NCI-H2107 treated with DMSO at 0.1 percent for 48 hours (cell line): ENCODE measurements at regions not wholly inside any gene's neighbourhood (a gene's known extent, or its start where the extent isn't known, plus 50 kb on each side); places are given as distances from the start of the nearest gene placed in this dataset.

Experiments used
- DNase-seq: peaks from one replicate; lab custom pipeline; 2025; ENCODE audit not compliant: unreplicated experiment; lab: John Stamatoyannopoulos, UW

DNA sequence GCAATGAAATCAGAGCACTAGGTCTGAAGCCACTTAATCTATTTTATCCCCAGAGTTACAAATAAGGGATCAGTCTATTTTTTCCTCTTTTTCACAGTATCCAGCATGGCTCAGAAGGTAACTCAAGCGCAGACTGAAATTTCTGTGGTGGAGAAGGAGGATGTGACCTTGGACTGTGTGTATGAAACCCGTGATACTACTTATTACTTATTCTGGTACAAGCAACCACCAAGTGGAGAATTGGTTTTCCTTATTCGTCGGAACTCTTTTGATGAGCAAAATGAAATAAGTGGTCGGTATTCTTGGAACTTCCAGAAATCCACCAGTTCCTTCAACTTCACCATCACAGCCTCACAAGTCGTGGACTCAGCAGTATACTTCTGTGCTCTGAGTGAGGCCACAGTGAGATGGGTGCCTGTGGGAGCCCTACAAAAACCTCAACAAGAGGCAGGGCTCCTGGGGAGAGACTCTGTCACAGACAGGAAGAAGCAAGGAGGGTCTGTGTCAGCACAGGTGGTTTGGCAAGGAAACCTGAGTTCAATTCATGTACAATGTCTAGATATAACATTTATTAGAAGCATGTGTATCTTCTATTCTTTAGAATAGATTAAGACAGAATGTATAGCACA is 334.3 kb upstream of the OR4E1 start:
- DNase-seq = no peak

DNA sequence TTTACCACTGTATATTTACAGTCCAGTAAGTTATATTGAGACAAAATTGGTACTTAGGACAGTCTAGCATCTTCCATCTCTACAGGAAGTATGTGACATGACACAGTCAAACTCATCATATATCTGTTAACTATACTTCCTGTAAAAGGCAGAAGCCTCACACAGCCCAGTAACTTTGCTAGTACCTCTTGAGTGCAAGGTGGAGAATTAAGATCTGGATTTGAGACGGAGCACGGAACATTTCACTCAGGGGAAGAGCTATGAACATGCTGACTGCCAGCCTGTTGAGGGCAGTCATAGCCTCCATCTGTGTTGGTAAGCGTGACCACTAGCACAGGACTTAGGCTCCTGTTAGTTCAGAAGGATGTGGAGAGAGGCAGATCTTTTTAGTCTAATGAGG is 333.7 kb upstream of the OR4E1 start:
- DNase-seq = no peak

- no peak for DNase-seq
Measured at GRCh38 chr14:22003461-22003860, 329.8 kb upstream of the OR4E1 start.

- no peak for DNase-seq
Measured at GRCh38 chr14:22002860-22003284, 329.3 kb upstream of the OR4E1 start.

GRCh38 chr14:21999402-21999801 is 325.8 kb upstream of the OR4E1 start:
- no peak for DNase-seq

GRCh38 chr14:21997300-21997699 is 323.7 kb upstream of the OR4E1 start:
- DNase-seq = no peak

- no peak for DNase-seq
Measured at GRCh38 chr14:21995332-21995731, 321.7 kb upstream of the OR4E1 start.

DNA sequence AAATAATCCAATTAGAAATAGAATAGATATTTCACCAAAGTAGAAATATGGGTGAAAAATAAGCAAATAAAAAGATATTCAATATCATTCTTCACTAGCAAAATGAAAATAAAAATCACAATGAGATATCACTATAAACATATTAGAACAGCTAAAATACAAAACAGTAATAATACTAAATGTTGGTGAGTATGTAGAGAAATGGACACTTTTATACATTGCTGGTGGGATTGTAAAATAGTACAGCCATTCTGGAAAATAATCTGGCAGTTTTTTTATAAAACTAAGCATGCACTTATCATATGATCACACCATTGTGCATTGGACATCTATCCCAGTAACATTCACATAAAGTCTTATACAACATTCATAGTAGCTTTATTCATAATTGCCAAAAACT is 320.2 kb upstream of the OR4E1 start:
- no peak for DNase-seq

GRCh38 chr14:21993070-21993469 is 319.5 kb upstream of the OR4E1 start:
- DNase-seq = no peak

DNA sequence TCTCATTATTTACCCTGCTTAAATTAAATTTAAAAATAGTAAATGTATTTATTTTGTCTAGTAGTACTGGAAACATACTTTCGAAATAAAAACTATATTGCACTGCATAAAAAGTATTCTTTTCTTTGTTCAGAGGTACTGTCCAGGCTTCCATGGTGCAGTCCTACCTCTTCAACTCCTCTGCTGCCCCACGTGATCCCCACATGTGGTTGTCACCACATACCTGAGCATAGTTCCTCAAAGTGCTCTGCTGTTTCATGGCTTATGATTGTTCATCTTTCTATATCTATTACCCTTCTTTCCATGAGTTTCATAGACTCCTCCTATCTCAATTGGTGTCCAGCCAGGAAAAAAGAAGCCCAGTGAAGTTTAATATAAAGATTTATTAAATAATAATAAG is 317.5 kb upstream of the OR4E1 start:
- no peak for DNase-seq

- no peak for DNase-seq
Measured at GRCh38 chr14:21990116-21990515, 316.5 kb upstream of the OR4E1 start.

DNA sequence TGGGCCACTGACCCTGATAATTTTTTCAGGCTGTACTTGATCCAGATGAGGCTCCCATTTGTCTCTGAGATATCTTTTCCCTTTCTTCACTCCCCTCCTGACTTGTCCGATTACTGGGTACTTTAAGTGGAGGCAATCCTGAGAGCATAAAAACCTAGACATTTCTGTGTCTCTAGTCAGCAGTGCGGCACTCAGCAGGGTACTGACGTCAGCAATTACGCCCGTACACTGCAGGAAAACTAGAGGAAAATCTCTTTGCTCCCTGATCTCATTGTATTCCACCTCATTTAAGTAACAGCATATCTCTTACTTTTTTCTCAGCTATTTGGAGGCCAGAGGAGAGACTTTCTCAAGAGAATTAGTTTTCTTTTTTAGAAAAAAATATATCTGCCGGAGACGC is 315.5 kb upstream of the OR4E1 start:
- DNase-seq = no peak

DNA sequence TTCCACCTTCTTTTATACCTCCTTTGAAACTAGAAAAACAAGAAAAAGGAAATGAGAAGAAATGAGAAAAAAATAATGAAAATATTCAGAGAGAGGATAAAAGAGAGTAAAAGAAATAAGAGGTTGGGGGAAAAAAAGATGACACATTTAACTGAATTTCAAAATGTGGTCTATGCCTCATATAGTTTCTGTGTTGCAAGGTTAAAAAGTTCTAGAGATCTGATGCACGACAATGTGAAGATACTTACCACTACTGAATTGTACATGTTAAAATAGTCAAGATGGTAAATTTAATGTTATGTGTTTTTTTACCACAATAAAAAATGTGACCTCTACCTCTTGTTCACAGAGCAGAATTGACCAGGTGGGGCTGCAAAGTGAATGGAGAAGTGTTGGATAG is 314.8 kb upstream of the OR4E1 start:
- DNase-seq = no peak

DNA sequence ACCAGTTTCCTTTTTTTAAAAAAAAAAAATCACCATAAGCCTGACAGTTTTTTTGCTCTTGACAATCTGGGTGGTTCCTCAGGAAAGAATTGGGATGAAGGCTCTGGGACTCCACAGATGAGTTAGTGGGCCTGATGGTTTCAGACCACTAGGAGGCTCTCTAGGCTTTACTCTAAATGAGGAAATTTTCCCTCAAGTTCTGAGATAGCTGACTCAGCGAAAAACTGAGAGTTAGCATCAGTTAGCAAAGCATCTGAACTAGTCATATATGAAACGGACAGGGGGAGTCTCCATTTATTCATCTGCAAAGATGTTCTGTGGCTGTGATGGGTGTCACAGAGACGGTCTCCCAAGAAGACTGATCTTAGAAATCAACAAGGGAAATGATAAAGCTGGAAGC is 314.3 kb upstream of the OR4E1 start:
- no peak for DNase-seq

GRCh38 chr14:21985081-21985480 is 311.5 kb upstream of the OR4E1 start:
- no peak for DNase-seq

DNA sequence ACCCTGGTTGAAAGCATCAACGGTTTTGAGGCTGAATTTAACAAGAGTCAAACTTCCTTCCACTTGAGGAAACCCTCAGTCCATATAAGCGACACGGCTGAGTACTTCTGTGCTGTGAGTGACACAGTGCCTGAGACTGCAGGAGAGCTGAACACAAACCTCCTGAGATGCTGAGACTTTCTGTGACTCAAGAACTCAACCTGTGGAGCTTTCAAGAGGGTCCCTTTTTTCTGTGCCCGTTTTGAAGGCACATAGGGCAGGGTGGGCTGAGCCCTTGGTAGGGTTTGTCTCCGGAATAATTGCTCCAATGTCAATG is 305.3 kb upstream of the OR4E1 start:
- DNase-seq = no peak

DNA sequence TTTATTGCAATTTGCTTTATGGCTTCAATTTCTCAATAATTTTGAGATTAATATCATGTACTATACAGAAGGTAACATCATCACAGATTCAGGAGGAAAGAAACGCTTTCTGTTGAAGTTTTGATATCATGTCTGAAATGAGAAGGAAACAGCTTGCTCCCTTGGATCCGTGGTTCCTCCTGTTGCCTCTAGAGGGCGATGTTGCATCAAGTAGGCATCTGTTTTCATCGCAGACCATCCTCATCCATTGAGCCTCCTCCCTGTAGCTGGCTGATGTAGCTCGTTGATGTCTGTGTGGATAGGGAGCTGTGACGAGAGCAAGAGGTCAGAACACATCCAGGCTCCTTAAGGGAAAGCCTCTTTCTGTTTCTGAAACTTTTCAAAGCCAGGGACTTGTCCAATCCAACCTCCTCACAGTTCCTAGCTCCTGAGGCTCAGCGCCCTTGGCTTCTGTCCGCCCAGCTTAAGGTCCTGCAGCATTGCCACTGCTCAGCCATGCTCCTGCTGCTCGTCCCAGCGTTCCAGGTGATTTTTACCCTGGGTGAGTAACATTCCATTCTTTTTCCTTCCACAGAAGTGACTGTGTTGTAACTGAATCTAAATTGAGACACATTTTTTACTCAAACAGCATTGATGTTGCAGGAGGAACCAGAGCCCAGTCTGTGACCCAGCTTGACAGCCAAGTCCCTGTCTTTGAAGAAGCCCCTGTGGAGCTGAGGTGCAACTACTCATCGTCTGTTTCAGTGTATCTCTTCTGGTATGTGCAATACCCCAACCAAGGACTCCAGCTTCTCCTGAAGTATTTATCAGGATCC is 304.8 kb upstream of the OR4E1 start:
- peak; percentile 4 for DNase-seq

GRCh38 chr14:21974741-21975140 is 301.1 kb upstream of the OR4E1 start:
- DNase-seq = no peak

GRCh38 chr14:21965042-21965441 is 291.4 kb upstream of the OR4E1 start:
- DNase-seq = no peak

GRCh38 chr14:21964180-21964579 is 290.6 kb upstream of the OR4E1 start:
- DNase-seq = no peak

GRCh38 chr14:21960636-21961035 is 287.0 kb upstream of the OR4E1 start:
- no peak for DNase-seq

GRCh38 chr14:21941885-21942284 is 268.3 kb upstream of the OR4E1 start:
- DNase-seq = no peak
